WERI-Rb-1 (cell line): ENCODE measurements at regions not wholly inside any gene's neighbourhood (a gene's known extent, or its start where the extent isn't known, plus 50 kb on each side); places are given as distances from the start of the nearest gene placed in this dataset.

Source experiments
- DNase-seq: peaks from one replicate; pipeline ENCODE4 v3.0.0-alpha.2; 2020
- H3K27ac ChIP-seq: fragments of 250-450 bp; sonication (Bioruptor Pico); 2 replicates; pipeline ENCODE4 v1.5.1; 2020; ENCODE audit warnings: mild to moderate bottlenecking, moderate library complexity
- H3K27me3 ChIP-seq: fragments of 250-450 bp; sonication (Bioruptor Pico); 2 replicates; pipeline ENCODE4 v1.5.1; 2021; ENCODE audit warnings: mild to moderate bottlenecking, low read depth, moderate library complexity; ENCODE audit not compliant: insufficient read depth, severe bottlenecking
- H3K36me3 ChIP-seq: fragments of 250-450 bp; sonication (Bioruptor Pico); 2 replicates; pipeline ENCODE4 v1.5.1; 2020; ENCODE audit warnings: mild to moderate bottlenecking, moderate library complexity
- H3K4me3 ChIP-seq: 2 replicates; pipeline ENCODE4 v1.5.1; 2011; ENCODE audit warnings: low read depth, mild to moderate bottlenecking, control low read depth, low read length
- H3K9me3 ChIP-seq: fragments of 250-450 bp; sonication (Bioruptor Pico); 2 replicates; pipeline ENCODE4 v1.5.1; 2021; ENCODE audit warnings: mild to moderate bottlenecking, moderate library complexity; ENCODE audit not compliant: severe bottlenecking
- TF ChIP-seq, protein P1 (sequence below): IDR thresholded peaks from 2 replicates; pipeline ENCODE4 v1.5.1; 2011; ENCODE audit warnings: low read depth, mild to moderate bottlenecking, control low read depth, inconsistent platforms, low read length

DNA sequence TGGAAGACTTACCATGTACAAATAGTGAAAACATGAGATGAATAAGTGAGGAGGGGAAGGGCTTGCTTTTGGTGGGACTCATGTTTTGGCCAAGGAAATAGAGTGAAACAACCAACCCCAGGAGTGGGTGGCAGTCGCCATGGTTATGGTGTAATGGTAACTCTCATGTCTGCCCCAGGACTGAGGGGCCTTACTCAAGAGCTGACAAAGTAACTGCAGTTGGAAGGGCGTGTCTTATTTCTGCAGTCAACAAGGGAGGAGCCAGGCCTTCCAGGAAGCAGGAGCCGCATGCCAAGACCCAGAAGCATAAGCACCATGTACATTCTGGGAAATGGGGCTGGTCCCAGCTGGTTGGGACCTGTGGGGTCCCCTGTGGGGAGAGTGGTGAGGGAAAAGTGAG is 108.5 kb downstream of the UNC5CL start:
- Histone ChIP-seq H3K9me3 (no peaks in the 10 kb centered on the region), H3K27ac (no peak overlapping the region), H3K36me3 (no peaks in the 10 kb centered on the region), H3K4me3 (no peak overlapping the region), H3K27me3 (no peaks in the 10 kb centered on the region)
- DNase-seq, result no peak
- TF ChIP-seq, protein P1, sequence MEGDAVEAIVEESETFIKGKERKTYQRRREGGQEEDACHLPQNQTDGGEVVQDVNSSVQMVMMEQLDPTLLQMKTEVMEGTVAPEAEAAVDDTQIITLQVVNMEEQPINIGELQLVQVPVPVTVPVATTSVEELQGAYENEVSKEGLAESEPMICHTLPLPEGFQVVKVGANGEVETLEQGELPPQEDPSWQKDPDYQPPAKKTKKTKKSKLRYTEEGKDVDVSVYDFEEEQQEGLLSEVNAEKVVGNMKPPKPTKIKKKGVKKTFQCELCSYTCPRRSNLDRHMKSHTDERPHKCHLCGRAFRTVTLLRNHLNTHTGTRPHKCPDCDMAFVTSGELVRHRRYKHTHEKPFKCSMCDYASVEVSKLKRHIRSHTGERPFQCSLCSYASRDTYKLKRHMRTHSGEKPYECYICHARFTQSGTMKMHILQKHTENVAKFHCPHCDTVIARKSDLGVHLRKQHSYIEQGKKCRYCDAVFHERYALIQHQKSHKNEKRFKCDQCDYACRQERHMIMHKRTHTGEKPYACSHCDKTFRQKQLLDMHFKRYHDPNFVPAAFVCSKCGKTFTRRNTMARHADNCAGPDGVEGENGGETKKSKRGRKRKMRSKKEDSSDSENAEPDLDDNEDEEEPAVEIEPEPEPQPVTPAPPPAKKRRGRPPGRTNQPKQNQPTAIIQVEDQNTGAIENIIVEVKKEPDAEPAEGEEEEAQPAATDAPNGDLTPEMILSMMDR, result no peak

DNA sequence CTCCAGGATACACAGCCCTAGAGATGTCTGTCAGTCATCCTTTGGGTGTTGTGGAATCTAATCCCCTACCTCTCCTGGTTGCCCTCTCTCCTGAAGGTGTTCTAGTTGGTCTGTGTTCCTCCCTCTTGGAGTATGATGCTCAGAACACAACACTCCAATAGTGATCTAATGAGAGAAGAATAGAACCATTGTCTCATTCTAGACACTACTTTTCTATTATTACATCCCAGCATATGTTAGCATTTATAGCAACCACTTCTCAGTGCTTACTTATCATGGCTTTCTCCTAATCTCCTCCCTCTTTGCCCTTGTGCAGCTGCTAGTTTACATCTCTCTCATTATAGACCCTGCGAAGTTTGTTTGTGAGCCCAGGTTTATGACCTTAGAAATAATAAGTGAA is 109.0 kb downstream of the UNC5CL start:
- Histone ChIP-seq H3K27ac (no peak overlapping the region), H3K4me3 (no peak overlapping the region), H3K36me3 (no peaks in the 10 kb centered on the region), H3K27me3 (no peaks in the 10 kb centered on the region), H3K9me3 (no peaks in the 10 kb centered on the region)
- DNase-seq, result no peak
- TF ChIP-seq, protein P1, result no peak

DNA sequence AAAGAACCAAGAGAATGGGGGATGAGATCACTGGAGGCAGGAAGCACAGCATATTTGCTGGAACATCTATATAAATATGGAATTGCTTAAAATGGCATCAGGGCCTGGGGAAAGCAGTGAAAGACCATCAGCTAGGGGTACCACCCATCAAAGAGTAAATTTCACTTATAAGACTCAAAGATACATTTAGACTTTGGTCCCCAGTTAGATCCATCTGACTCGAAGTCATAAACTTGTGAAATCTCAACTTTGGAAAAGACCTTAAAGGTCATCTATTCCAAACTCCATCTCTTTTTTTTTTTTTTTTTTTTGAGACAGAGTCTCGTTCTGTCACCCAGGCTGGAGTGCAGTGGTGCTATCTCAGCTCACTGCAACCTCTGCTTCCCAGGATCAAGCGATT is 109.8 kb downstream of the UNC5CL start:
- Histone ChIP-seq H3K27me3 (peaks cover 3% of the 10 kb centered on the region), H3K9me3 (no peaks in the 10 kb centered on the region), H3K4me3 (no peak overlapping the region), H3K27ac (no peak overlapping the region), H3K36me3 (no peaks in the 10 kb centered on the region)
- no peak for DNase-seq
- TF ChIP-seq, protein P1, result no peak

DNA sequence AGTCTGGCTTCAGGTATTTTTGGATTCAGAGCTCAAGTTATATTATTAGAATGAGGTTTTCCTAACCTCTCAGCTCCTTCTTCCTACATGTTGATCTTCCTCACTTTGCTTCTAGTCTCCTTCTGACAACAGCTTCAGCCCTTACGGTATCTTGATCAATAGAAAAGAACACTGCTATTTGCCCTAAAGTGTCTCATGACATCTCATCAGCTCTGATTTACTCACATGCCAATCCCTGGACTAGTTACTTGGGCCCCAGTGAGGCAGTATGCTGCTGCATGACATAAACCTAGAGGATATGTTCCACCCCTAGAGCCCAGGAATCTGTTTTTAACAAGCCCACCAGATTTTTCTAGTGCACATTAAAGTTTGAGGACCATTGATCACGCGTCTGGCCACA is 110.3 kb downstream of the UNC5CL start:
- H3K4me3 ChIP-seq, result no peak overlapping the region
- no peak overlapping the region for H3K27ac ChIP-seq
- no peaks in the 10 kb centered on the region for H3K9me3 ChIP-seq
- no peaks in the 10 kb centered on the region for H3K36me3 ChIP-seq
- TF ChIP-seq, protein P1, result no peak
- H3K27me3 ChIP-seq, result peaks cover 7% of the 10 kb centered on the region
- no peak for DNase-seq

DNA sequence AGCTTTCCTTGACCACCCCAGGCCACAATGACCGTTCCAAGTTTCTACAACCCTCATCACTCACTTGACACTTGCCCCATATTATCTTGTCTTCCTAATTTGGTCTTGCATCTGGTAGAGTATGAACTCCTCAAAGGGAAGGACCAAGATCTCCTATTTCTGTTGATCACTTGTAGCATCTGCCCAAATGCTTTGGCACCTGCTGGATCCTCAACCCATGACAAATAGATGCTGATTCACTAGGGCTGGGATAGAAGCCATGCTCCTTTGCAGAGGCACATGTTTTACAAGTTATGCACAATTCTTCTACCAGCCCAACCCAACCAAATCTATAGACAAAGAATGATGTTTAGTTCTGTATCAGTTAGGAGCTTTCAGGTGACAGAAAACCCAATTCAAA is 110.7 kb downstream of the UNC5CL start:
- H3K4me3 ChIP-seq, result no peak overlapping the region
- H3K36me3 ChIP-seq, result no peaks in the 10 kb centered on the region
- no peak for DNase-seq
- H3K27me3 ChIP-seq, result peaks cover 7% of the 10 kb centered on the region
- H3K9me3 ChIP-seq, result no peaks in the 10 kb centered on the region
- H3K27ac ChIP-seq, result no peak overlapping the region
- TF ChIP-seq, protein P1, result no peak

DNA sequence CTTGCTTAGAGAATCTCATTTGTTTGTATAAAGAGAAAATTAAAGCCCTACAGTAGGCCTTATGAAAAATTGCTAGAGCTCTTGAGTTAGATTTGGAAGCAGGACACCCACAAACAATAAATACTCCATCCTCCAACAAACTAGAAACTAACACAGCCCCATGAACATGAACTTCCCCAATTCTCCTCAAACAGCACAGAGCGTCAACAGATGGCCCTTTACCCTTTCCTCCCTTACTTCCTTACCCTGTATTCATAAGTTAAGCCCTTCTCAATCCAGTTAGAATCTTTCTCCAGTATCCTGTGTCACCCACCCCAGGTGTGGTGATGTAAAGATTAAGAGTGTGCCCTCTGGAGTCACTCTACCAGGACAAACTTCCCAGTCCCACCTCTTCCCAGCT is 113.7 kb downstream of the UNC5CL start:
- TF ChIP-seq, protein P1, result no peak
- Histone ChIP-seq H3K27ac (no peak overlapping the region), H3K9me3 (no peaks in the 10 kb centered on the region), H3K4me3 (no peak overlapping the region), H3K27me3 (peaks cover 11% of the 10 kb centered on the region), H3K36me3 (no peaks in the 10 kb centered on the region)
- no peak for DNase-seq
